ENCODE measurements at regions not wholly inside any gene's neighbourhood (a gene's known extent, or its start where the extent isn't known, plus 50 kb on each side); places are given as distances from the start of the nearest gene placed in this dataset.

DNA sequence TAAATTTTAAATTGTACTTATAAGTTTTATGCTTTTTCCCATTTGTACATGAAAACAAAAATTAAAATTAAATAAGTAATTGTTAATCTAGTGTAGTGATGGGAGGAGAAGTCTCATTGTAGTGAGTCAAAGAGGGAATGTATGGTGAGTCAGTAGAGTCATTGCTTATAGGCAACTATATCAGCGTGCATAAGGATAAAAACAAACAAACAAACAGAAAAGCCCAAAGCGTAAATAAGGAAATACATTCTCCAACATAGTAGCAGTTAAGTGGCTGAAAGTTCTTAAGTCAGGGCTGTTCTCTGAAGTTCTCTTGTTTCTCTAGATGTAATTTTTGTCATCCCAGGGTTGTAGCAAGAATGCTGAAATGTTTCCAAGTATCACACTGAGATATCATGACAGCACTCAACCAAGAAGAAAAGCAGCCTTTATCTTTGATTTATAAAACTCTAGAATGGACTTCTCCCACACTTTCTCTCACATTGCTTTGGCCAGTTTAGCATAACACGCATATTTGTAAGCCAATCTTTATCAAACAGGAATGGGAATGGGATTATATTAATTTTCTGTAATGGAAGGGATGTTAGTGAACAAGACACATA is 184.1 kb upstream of the TP63 start:
- no peak for DNase-seq (ENCODE audit: low spot score)
- in situ Hi-C loops (cut with HindIII; ENCODE audit: low sequenced_read_pairs) = no loop called here

DNA sequence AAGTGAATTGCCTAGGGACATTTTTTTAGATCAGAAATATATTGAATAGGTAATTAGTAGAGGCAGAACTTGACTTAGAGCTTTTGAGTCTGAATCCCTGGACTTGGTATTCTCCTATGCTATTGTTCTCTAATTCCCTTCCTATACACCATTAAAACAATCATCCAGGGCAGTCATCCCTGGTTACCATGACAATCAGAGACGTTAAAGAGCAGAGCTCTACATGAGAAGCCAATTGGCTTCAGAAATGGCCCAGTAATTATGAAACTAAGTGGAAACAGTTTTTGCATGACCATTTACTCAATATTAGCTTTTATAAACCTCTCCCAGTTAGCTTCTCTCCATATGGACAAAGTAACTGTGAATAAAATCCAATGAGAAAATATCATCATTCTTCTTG is 182.1 kb upstream of the TP63 start:
- in situ Hi-C loops (cut with HindIII; ENCODE audit: low sequenced_read_pairs) = no loop called here
- DNase-seq (ENCODE audit: low spot score) = no peak

- in situ Hi-C loops (cut with HindIII; ENCODE audit: low sequenced_read_pairs) = no loop called here
- DNase-seq (ENCODE audit: low spot score) = no peak
These were observed 176.2 kb upstream of the TP63 start for GRCh38 chr3:189455009-189455408.

- DNase-seq (ENCODE audit: low spot score) = no peak
- in situ Hi-C loops (cut with HindIII; ENCODE audit: low sequenced_read_pairs) = no loop called here
These were observed 175.4 kb upstream of the TP63 start for GRCh38 chr3:189455641-189456417.

- no peak for DNase-seq (ENCODE audit: low spot score)
- in situ Hi-C loops (cut with HindIII; ENCODE audit: low sequenced_read_pairs) = no loop called here
These were observed 174.0 kb upstream of the TP63 start for GRCh38 chr3:189457201-189457607.

- in situ Hi-C loops (cut with HindIII; ENCODE audit: low sequenced_read_pairs) = no loop called here
These were observed 173.4 kb upstream of the TP63 start for GRCh38 chr3:189457631-189458412.

GRCh38 chr3:189458528-189458927 is 172.7 kb upstream of the TP63 start:
- DNase-seq (ENCODE audit: low spot score) = no peak
- in situ Hi-C loops (cut with HindIII; ENCODE audit: low sequenced_read_pairs) = no loop called here

More at GRCh38 chr3:189457631-189458412, 173.4 kb upstream of the TP63 start:
- no peak for DNase-seq (ENCODE audit: low spot score)

GRCh38 chr3:189459231-189459630 is 172.0 kb upstream of the TP63 start:
- in situ Hi-C loops (cut with HindIII; ENCODE audit: low sequenced_read_pairs) = no loop called here
- DNase-seq (ENCODE audit: low spot score) = no peak

GRCh38 chr3:189460511-189460910 is 170.7 kb upstream of the TP63 start:
- DNase-seq (ENCODE audit: low spot score) = no peak
- in situ Hi-C loops (cut with HindIII; ENCODE audit: low sequenced_read_pairs) = no loop called here

DNA sequence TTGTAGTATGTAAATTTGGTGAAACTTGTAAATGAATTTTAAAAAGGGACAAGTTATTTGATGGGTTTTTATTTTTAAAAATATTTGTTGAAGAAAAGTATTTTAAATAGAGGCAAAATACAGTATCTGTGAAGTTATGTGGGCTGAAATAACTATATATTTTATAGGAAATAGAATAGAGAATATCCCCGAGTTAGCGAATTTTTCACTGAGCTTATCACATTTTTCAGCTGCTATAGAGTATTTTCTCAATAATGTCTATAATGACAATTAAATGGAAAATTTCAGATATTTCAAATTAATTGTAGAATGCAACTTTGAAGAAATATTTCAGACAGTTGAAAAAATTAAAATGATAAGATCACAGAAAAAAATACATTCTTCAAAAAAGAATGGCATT is 166.4 kb upstream of the TP63 start:
- in situ Hi-C loops (cut with HindIII; ENCODE audit: low sequenced_read_pairs) = no loop called here
- no peak for DNase-seq (ENCODE audit: low spot score)

- DNase-seq (ENCODE audit: low spot score) = no peak
- in situ Hi-C loops (cut with HindIII; ENCODE audit: low sequenced_read_pairs) = no loop called here
These were observed 165.2 kb upstream of the TP63 start for GRCh38 chr3:189466004-189466403.

- in situ Hi-C loops (cut with HindIII; ENCODE audit: low sequenced_read_pairs) = no loop called here
- DNase-seq (ENCODE audit: low spot score) = no peak
These were observed 163.7 kb upstream of the TP63 start for GRCh38 chr3:189467451-189467850.

DNA sequence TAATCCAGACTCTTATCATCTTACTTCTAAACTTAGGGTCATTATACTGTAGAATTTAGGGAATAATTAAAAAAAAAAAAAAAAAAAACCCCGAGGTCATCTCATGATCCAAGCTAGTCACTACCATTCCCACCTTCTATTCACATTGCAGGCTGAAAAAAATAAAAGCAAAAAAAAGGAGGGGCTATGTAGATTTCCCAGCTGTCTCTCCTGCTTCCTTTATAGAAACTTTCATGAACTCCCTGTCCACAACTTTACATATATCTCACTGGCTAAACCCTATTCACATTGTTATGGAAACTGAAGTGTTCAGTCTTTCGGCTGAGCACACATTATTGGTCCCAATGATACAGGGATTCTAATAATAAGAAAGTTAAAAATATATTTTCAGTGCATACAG is 156.2 kb upstream of the TP63 start:
- in situ Hi-C loops (cut with HindIII; ENCODE audit: low sequenced_read_pairs) = no loop called here
- DNase-seq (ENCODE audit: low spot score) = no peak

GRCh38 chr3:189477614-189478013 is 153.6 kb upstream of the TP63 start:
- no peak for DNase-seq (ENCODE audit: low spot score)
- in situ Hi-C loops (cut with HindIII; ENCODE audit: low sequenced_read_pairs) = no loop called here

GRCh38 chr3:189486556-189486955 is 144.6 kb upstream of the TP63 start:
- in situ Hi-C loops (cut with HindIII; ENCODE audit: low sequenced_read_pairs) = no loop called here
- DNase-seq (ENCODE audit: low spot score) = no peak

DNA sequence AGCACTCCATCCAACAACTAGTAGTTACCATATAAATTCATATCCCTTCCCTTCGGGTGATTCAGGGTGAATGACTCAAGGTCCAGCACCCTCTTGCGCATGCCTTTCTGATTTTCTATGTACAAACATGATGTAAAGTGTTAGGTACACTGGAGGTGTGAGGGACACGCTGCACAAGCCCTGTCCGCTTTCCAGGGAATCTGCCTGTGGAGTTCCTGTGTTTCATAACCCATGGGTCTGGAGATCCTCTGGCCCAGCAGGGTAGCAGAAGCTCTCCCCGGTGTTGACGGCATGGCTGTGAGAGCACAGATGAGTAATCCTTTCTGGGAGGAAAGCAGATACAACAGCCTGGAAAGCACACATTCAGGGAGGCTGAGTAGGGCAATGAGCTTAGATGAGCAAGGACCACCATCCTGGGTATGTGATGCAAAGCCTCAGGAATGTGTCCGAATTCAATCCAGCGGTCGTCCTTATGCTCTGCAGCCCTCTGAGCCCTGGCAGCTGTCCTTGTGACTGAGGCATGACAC is 142.9 kb upstream of the TP63 start:
- no peak for DNase-seq (ENCODE audit: low spot score)

GRCh38 chr3:189490337-189490736 is 140.9 kb upstream of the TP63 start:
- in situ Hi-C loops (cut with HindIII; ENCODE audit: low sequenced_read_pairs) = no loop called here
- no peak for DNase-seq (ENCODE audit: low spot score)

More for the DNA sequence above, 142.9 kb upstream of the TP63 start:
- in situ Hi-C loops (cut with HindIII; ENCODE audit: low sequenced_read_pairs) = no loop called here

GRCh38 chr3:189490749-189491148 is 140.4 kb upstream of the TP63 start:
- no peak for DNase-seq (ENCODE audit: low spot score)
- in situ Hi-C loops (cut with HindIII; ENCODE audit: low sequenced_read_pairs) = no loop called here

GRCh38 chr3:189491831-189492230 is 139.4 kb upstream of the TP63 start:
- in situ Hi-C loops (cut with HindIII; ENCODE audit: low sequenced_read_pairs) = no loop called here

GRCh38 chr3:189493271-189493670 is 137.9 kb upstream of the TP63 start:
- no peak for DNase-seq (ENCODE audit: low spot score)
- in situ Hi-C loops (cut with HindIII; ENCODE audit: low sequenced_read_pairs) = no loop called here

More at GRCh38 chr3:189491831-189492230, 139.4 kb upstream of the TP63 start:
- DNase-seq (ENCODE audit: low spot score) = no peak

All from G401 (cell line).